ENCODE measurements at regions not wholly inside any gene's neighbourhood (a gene's known extent, or its start where the extent isn't known, plus 50 kb on each side); places are given as distances from the start of the nearest gene placed in this dataset.

DNA sequence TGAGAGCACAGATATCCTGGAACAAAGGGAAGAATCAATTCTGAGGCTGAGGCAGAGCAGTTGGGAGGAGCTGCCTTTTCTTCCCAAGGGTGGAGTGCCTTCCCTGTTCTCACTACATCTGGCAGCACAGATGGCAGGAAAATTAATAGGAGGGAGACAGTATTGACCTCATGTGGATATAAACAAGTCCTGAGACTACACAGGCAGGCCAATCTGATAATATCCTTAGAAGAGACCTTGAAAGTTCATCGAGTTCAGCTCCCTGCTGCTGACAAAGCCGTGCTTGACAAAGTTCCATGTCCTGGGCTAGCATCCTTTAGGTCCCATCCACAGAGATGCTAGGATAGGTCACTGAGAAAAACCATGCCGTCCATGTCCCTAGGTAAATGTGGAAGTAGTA lies 1451.5 kb downstream of the EFNB2 start:
- DNase-seq (ENCODE audit: low read depth) = no peak
- H3K4me3 ChIP-seq (ENCODE audit: low read depth, low read length) = no peak overlapping the region

DNA sequence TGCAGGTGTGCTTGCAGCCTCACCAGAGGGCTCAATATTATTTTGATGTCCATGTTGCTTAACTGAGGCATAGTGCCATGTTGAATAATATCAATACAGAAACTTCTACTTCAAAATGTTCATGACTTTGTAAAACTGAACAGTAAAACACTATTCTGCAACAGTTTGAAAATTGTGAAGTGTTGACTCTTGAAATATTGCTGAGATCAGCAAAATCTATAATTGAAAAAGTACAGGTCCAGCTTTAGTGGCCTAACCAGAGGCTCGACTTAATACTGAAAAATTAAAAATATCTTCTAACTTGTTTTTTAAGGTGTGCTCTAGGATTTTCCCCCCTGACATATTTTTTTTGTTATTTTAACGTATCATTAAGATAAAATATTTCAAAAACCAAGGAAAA lies 1460.7 kb downstream of the EFNB2 start:
- H3K4me3 ChIP-seq (ENCODE audit: low read depth, low read length) = no peak overlapping the region
- DNase-seq (ENCODE audit: low read depth) = no peak

DNA sequence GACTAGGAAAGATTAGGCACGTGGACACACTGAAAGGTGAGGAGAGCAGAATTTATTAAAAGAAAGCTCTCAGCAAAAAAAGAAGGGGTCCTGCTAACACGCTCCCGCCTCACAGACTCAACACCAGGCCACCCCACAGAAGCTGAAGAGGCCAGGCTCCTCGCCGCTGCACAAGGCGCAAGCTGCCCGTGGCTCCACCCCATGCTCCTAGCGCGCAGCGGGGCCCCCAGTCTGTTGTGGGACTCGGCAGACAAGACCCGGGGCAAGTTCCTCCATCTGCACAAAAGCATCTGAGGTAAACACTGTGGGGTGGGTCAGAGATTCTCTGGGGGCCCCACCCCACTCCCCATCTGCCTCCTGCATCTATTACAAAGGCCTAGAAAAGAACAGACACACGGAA lies 1462.4 kb downstream of the EFNB2 start:
- no peak overlapping the region for H3K4me3 ChIP-seq (ENCODE audit: low read depth, low read length)
- no peak for DNase-seq (ENCODE audit: low read depth)

DNA sequence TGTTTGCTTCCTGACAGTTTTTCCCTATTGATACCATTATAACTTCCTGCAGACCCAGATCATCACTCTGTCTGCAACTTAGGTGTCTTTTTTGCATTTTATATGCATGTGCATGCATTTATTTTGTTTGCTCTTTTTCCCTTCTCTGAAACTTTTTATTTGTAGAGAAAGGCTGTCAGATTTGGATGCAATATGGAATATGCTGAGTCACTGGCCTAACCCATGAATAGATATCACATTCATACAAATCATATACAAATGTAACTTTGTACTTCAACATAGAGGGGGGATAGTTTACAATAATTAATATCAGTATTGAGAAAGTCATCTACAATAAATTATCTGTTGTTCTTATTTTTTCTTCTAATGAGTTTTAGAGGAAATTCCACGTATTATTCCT lies 1465.0 kb downstream of the EFNB2 start:
- DNase-seq (ENCODE audit: low read depth) = no peak
- no peak overlapping the region for H3K4me3 ChIP-seq (ENCODE audit: low read depth, low read length)

DNA sequence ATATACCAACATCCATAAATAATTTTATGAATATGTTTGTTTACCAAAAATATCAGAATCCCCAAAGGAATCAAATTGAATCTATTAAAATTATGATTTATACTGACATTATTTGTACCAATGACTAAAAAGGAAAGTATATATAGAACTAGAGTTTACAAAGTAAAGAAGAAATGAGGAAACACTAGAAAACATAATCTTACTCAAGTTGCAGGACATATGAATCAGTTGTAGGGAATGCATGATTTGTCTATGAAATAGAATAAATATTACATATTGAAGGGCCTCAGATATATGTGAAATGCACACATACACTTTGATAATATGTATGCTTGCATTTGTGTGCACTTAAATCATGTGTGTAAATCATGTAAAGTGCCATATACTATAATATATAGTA lies 1466.4 kb downstream of the EFNB2 start:
- DNase-seq (ENCODE audit: low read depth) = no peak

DNA sequence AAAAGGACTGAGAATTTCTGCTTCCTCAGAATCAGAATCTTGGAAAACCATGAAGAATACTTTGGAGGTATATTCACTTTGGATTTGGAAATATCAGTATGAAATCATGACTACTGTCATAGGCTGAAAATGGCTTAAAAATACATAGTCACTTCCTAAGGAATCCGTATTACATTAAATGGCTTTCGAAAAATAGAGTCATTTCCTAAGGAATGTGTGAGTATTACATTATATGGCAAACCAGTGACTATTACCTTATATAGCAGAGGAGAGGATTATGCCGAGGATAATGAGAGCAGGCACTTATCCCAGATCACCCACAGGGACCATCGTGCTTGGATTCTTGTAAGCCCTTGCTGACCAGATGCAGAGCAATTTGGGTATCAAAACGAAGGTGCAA lies 1471.8 kb downstream of the EFNB2 start:
- H3K4me3 ChIP-seq (ENCODE audit: low read depth, low read length) = no peak overlapping the region

More for the DNA sequence above, 1466.4 kb downstream of the EFNB2 start:
- no peak overlapping the region for H3K4me3 ChIP-seq (ENCODE audit: low read depth, low read length)

DNA sequence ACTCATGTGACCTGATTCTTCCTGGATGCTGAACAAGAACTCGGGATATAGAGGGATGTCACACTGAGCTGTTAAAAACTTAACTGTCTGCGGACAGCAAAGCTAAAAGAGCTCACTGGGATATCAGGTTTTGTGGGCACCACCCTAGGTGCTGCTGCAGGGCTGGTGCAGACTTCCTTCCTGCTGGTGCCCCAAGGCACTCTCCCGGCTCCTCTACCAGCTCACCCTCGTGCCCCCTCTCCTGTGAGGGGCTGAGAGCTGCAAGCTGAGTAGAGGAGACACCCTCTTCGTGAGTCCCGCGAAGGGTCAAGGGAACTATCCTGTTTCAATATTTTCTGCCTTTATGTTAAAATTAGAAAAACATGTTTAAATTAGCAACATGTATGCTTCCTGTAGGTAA lies 1475.7 kb downstream of the EFNB2 start:
- no peak for DNase-seq (ENCODE audit: low read depth)
- no peak overlapping the region for H3K4me3 ChIP-seq (ENCODE audit: low read depth, low read length)

More for the DNA sequence above, 1471.8 kb downstream of the EFNB2 start:
- DNase-seq (ENCODE audit: low read depth) = no peak

DNA sequence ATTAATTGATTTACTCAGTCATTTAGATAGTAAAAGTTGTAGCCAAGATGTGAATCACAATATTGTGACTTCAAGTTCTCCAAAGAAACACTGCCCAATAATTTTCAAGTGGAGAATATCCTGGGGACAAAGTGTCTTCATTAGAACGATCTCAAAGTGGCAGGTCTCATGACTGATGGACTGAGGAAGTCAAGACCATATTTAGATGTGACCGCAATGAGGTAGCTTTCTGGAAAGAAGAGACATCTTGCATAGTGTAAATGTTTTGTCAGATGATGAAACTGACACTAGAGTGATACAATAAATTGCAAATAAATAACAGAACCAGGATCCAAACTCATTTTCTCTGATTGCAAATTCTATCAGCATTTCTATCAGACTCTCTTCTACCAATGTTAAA lies 1476.9 kb downstream of the EFNB2 start:
- H3K4me3 ChIP-seq (ENCODE audit: low read depth, low read length) = no peak overlapping the region
- DNase-seq (ENCODE audit: low read depth) = no peak

DNA sequence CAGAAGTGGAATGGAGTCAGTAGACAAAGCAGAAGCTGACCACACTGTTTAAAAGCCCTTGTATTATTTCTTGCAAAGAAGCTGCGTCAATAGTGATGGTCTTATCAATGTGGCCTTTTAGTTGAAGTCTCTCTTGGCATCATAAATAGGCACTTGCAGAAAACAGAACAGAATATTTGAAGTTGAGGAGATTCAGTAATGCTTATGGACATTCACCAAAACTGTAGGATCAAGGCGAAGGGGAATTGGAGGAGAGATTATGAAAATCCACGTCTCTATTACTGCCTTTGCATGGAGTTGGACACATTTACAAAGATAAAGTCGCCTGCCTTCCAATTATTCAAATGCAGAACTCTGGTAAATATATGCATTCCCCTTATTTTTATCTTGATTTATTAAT lies 1482.8 kb downstream of the EFNB2 start:
- no peak for DNase-seq (ENCODE audit: low read depth)

DNA sequence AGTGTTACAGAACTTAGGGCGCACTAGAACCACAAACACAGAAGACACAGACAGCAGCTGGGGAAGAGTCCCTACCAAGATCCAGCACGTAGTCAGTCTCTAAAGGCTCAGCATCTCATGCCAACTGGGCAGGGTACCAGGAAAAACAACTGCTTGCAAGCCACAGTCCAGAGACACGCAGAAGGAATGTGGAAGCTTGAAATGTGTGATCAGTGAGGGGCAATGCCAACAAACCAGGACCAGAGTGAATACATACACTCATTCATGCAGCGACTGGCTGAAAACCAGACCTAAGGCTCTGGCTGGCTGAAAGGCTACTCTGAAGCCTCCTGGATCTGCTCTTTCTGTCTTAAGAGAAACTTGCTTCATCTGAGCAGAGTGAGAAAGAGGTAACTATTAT lies 1484.8 kb downstream of the EFNB2 start:
- no peak overlapping the region for H3K4me3 ChIP-seq (ENCODE audit: low read depth, low read length)
- DNase-seq (ENCODE audit: low read depth) = no peak

More for the DNA sequence above, 1482.8 kb downstream of the EFNB2 start:
- no peak overlapping the region for H3K4me3 ChIP-seq (ENCODE audit: low read depth, low read length)

DNA sequence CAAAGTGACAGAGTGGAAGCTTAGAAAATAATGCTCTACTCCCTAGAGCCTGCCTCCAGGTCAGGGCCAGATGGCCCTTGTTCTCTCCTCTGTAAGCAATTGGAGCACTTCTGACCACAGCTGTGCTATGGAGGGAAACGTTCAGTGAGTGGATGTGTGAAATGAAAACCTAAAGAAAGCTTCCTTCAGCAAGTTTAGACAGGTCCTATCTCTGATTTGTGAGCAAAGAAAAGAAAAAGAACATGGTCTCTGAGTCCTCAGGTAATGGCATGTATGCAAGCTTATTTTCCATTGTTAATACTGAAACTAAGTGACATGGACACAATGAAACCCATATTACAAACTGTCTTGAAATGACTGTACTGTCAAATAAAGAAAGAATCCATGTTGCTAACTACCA lies 1486.8 kb downstream of the EFNB2 start:
- H3K4me3 ChIP-seq (ENCODE audit: low read depth, low read length) = no peak overlapping the region
- DNase-seq (ENCODE audit: low read depth) = no peak

DNA sequence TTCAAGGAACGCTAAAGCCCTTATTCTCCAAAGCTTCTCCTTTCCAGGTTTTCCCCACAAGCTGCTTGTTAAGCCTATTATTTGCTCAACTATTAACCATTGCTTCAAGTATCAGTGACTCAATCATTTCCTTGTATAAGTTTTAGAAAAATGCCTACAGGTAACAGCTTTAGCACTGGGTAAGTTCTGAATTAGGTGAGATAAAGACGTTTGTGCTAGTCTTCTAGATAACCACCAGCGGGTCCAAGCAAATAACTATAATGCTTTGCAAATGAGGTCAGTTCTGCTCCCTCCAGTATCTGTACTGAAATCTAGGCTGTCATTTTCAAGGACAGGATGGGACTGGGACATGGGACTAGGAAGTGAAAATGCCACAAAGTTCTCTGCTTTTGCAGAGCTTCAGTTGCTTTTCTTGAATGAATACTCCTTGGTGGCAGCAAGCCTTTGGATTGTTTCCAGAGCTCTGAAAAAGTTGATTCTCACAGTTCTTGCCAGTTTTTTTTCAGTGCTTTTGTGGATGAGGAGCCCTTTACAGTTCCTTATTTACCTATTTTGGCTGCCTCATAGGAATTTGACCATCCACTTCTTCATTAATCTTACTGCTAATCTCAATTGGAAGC lies 1487.7 kb downstream of the EFNB2 start:
- H3K4me3 ChIP-seq (ENCODE audit: low read depth, low read length) = no peak overlapping the region
- no peak for DNase-seq (ENCODE audit: low read depth)

DNA sequence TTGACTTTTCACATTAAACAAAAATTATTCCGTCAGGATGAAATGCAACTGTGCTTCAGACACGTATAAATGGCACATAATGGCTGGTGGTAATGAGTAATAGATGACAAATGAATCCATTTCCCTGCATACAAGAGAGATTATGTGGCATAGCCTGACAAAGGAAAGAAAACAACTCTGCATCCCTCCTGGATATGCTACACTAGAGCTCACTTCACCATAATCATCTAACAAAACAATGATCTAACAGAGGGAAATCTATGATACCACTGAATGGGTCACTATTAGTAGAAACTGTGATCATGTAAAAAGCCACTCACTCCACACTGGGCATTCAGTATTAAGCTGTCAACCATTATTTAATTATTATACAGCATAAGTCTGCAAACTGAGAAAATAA lies 1498.4 kb downstream of the EFNB2 start:
- H3K4me3 ChIP-seq (ENCODE audit: low read depth, low read length) = no peak overlapping the region
- peak; percentile 26 for DNase-seq (ENCODE audit: low read depth)

DNA sequence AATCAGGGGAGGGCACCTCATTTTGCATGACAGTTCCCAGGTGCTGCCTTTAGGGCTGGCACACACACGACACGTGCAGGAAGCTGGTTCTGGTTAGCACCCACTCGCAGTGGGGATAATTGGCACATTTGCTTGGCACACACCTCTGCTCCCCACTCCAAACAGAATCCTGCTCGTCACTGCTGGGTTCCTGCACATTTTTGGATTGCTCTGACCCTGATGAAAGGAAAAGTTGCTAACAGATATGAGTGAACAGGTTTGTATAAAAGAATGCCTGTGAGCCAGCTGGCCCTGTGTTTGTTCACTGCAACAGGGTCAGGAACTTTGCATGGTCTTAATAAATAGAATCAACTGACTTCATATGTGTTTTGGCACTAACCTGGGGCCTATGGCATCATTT lies 1500.4 kb downstream of the EFNB2 start:
- no peak overlapping the region for H3K4me3 ChIP-seq (ENCODE audit: low read depth, low read length)

DNA sequence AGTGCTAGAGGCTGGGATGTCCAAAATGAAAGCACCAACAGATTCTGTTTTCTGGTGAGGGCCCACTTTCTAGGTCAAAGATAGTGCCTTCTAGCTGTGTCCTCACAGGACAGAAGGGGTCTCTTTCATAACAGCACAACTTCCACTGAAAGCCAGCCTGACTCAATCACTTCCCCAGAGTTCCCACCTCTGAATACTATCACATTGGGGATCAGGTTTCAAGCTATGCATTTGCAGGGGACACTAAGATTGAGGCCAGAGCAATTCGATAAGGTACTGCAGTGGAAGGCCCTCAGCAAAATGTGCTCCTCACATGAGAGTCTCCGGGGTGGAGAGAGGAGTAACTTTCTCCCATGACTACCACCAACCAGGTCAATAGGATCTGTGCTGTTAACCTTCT lies 1501.5 kb downstream of the EFNB2 start:
- no peak overlapping the region for H3K4me3 ChIP-seq (ENCODE audit: low read depth, low read length)
- DNase-seq (ENCODE audit: low read depth) = no peak

More for the DNA sequence above, 1500.4 kb downstream of the EFNB2 start:
- DNase-seq (ENCODE audit: low read depth) = no peak

DNA sequence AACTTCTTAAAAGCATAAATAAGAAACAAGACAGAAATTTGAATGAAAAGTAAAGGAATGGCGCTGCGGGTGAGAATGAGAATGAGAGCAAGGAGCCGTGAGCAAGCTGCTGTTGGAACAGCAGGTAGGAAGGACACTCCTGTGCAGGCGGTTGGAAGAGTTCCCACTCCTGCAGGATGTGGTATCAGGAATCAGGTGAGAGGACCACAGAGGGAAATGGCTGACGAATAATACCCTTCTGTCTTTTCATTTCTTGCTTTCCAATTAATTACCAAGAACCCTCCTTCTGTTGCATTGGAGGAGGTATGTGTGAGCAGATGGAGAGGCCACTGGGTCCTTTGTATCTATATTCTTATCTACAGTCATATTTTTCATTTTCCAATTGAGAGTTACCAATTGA lies 1504.2 kb downstream of the EFNB2 start:
- no peak for DNase-seq (ENCODE audit: low read depth)
- H3K4me3 ChIP-seq (ENCODE audit: low read depth, low read length) = no peak overlapping the region

DNA sequence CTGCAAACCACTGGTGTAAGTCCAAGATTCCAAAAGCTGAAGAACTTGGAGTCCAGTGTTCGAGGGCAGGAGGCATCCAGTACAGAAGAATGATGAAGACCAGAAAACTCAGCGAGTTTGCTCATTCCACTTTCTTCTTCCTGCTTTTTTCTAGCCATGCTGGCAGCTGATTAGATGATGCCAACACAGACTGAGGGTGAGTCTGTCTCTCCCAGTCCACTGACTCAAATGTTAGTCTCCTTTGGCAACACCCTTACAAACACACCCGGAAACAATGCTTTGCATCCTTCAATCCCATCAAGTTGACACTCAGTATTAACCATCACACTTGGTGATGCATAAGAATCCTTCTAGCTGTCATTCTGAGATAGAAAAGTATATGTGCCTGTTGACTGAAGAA lies 1504.6 kb downstream of the EFNB2 start:
- DNase-seq (ENCODE audit: low read depth) = no peak
- H3K4me3 ChIP-seq (ENCODE audit: low read depth, low read length) = no peak overlapping the region

DNA sequence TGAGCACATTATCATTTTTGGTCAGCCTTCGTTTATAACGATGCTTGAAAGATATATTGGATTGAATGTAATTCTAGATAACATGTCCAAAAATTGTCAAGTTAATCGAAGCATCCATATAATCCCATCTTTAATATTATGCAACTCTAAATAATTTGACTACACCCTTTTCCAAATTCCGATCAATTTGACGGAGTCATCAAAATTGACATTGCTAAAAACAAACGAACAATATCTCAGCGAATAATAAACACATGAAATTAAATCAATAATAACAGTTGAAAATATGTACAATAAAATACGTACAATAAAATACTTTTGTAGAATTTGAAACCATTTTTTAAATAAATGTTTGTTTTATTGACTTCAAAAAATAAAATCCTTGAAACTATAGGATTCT lies 1516.4 kb downstream of the EFNB2 start:
- DNase-seq (ENCODE audit: low read depth) = no peak
- no peak overlapping the region for H3K4me3 ChIP-seq (ENCODE audit: low read depth, low read length)

DNA sequence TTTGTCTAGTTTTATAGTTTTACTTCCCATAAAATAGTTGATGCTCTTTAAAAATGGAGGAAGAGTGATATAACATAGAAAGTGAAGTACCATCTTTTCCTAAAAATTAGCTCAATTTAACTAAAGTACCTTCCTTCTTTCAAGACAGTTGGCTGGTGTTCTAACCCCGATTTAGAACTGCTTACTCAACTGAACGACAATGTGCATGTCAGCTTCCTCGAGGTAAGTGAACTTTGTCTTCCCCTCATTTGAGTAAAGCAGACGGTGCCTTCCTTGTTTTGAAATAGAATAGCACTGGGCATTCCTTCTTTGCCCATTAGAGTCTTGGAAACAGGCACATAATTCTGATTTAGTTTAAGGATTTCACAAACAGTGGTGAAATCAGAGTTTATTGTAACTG lies 1519.2 kb downstream of the EFNB2 start:
- H3K4me3 ChIP-seq (ENCODE audit: low read depth, low read length) = no peak overlapping the region
- no peak for DNase-seq (ENCODE audit: low read depth)

DNA sequence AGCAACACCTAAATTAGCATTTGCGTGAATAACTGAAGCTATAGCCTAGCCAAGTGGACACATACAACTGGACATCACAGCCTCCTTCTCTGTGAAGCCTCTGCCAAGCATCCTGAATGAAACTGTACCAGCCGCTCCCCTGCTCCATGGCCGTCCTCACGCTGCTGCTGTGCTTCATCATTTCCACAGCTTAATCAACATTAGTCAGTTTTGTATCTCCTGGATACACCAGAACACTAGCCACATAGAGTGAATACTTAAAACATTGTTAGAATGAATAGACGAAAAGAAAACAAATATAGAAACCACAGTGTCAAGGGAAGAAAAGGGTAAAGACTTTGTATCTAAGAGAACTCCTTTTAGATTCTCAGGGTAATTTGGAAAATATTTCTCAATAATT lies 1526.9 kb downstream of the EFNB2 start:
- no peak for DNase-seq (ENCODE audit: low read depth)
- no peak overlapping the region for H3K4me3 ChIP-seq (ENCODE audit: low read depth, low read length)

DNA sequence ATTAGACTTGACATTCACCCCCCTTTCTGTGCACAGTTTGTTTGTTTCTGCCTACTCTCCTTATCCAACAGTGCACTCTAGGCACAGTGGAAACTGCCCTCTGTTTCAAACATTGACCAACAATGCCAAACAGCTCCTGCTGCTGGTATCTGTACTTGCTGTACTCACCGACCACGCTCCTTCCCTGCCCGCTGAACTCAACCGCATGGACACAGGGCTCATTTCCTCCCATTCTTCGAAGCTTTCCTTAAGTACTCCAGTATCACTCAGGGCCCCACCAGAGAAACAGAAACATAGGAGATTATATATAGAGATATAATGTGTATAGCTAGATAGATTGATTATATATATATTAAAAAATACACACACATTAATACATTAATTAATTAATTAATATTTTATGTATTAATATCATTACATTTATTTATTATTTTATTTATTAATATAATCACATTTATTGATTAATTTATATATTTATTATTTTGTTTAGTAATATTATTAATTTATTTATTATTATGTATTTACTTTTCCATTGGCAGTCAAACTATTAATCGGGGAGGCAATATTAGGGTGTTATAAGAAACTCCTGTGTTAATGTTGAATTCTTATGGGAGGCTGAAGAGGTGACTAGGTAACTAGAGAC lies 1528.2 kb downstream of the EFNB2 start:
- H3K4me3 ChIP-seq (ENCODE audit: low read depth, low read length) = no peak overlapping the region

DNA sequence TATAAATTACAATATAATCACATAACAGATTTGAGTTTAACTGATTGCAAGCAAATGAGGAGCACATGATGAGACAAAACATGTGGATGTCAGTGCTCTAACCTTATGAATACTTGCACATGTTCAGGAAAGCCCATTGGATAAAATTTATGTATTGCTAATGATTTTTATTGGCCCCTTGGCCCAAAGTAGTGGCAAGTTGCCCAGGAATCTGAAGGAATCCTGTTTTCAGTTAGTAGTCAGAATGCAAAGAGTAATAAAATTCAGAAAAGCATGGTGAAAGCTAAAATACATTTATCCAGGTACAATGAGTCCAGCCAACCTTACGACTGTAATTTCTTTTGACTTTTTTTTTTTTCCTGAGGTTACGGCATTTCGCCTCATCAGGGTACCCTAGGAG lies 1539.4 kb downstream of the EFNB2 start:
- no peak overlapping the region for H3K4me3 ChIP-seq (ENCODE audit: low read depth, low read length)
- no peak for DNase-seq (ENCODE audit: low read depth)

More for the DNA sequence above, 1528.2 kb downstream of the EFNB2 start:
- no peak for DNase-seq (ENCODE audit: low read depth)

All from skeletal muscle cell (primary cell).